Naive B cell (primary cell): ENCODE measurements at regions not wholly inside any gene's neighbourhood (a gene's known extent, or its start where the extent isn't known, plus 50 kb on each side); places are given as distances from the start of the nearest gene placed in this dataset.

ENCODE experiments used
- ATAC-seq, 2 donors: fragments of 150-1000 bp; cut with Tn5 transposase; 2 replicates each; pipeline ENCODE4 v1.10.0; 2021; ENCODE audit warnings: low read depth in 2 of 2, mild to moderate bottlenecking in 2 of 2, moderate library complexity in 2 of 2
- DNase-seq: peaks from one replicate; pipeline ENCODE4 v3.0.0; 2022
- H3K27ac Mint-ChIP-seq, 6 donors: one replicate each; pipeline ENCODE4 v1.8.0; 2020 to 2022; ENCODE audit warnings: mild to moderate bottlenecking in 6 of 6, mixed read lengths in 6 of 6, moderate library complexity in 5 of 6, inconsistent platforms in 2 of 6
- H3K27me3 Mint-ChIP-seq, 3 donors: one replicate each; pipeline ENCODE4 v1.8.0; 2021 to 2022; ENCODE audit warnings: mixed read lengths in 3 of 3, mild to moderate bottlenecking in 1 of 3
- H3K36me3 Mint-ChIP-seq, 2 donors: one replicate each; pipeline ENCODE4 v1.8.0; 2020 to 2022; ENCODE audit warnings: mixed read lengths in 2 of 2, inconsistent platforms in 1 of 2, mild to moderate bottlenecking in 1 of 2
- H3K4me1 Mint-ChIP-seq, 3 donors: one replicate each; pipeline ENCODE4 v1.8.0; 2020 to 2022; ENCODE audit warnings: mixed read lengths in 3 of 3, inconsistent platforms in 1 of 3, mild to moderate bottlenecking in 1 of 3, moderate library complexity in 1 of 3
- H3K4me3 Mint-ChIP-seq, 8 donors: one replicate each; pipeline ENCODE4 v1.8.0; 2020 to 2022; ENCODE audit warnings: mild to moderate bottlenecking in 8 of 8, mixed read lengths in 8 of 8, moderate library complexity in 8 of 8, inconsistent platforms in 2 of 8
- H3K9me3 Mint-ChIP-seq, 7 donors: one replicate each; pipeline ENCODE4 v1.8.0; 2020 to 2022; ENCODE audit warnings: mixed read lengths in 7 of 7, mild to moderate bottlenecking in 5 of 7, inconsistent platforms in 2 of 7, moderate library complexity in 1 of 7

DNA sequence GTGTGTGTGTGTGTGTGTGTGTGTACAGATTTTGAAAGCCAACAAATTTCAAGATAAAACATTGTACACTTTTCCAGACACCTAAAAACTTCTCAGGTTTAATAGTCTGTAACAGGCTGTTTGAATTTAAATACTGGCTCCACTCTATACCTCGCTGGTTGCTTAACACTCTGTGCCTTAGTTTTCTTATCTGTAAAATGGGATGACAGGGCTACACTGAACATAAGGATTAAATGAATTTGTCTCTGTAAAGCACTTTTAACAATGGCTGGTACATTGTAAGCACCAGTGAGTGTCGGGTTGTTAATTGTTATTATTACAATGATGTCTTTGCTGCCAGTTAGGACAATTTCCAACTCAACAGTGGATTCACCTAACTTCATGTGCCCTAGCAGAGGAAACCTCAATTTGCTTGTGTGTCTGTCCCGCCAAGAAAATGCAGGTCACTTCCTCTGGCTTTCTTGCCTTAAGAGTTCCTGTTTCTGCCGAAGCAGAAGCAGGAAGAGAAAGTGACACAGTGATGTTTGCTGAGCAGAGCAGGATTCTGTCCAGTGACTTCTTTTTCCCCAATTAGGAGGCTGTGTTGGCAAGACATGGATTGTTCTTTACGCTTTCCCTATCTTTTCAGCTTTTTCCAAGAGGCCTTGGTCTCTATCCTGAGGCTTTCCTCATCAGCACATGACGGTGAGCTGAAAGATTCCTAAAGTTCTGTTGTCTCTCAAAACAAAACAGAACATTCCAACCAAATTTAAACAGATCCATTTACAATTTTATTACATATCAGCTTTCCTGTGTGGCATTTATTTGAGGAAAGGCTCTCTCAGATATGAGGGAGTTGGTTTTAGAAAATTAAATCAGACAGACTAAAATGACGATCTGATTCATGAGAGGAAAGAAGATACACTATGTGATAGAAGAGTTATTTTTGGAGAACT, 154.1 kb upstream of the ATP2B1 start:
- Mint-ChIP-seq H3K9me3 (peaks cover 0 to 2% (median 0%) of the 10 kb centered on the region in 7 donors), H3K36me3 (no peaks in the 10 kb centered on the region), H3K27me3 (no peaks in the 10 kb centered on the region), H3K27ac (peak overlapping the region; percentile 95 to 99 (median 97)), H3K4me1 (peaks cover 44 to 63% (median 59%) of the 10 kb centered on the region in 3 donors), H3K4me3 (peak overlapping the region; percentile 77 to 90 (median 84))
- DNase-seq (peak; percentile 75), ATAC-seq (peak; percentile 74 to 78)

GRCh38 chr12:89861086-89861485, 152.4 kb upstream of the ATP2B1 start:
- H3K4me1 Mint-ChIP-seq, result peaks cover 53 to 80% (median 69%) of the 10 kb centered on the region in 3 donors
- H3K9me3 Mint-ChIP-seq, result peaks cover 0 to 2% (median 0%) of the 10 kb centered on the region in 7 donors
- DNase-seq, result no peak
- H3K36me3 Mint-ChIP-seq, result no peaks in the 10 kb centered on the region
- H3K4me3 Mint-ChIP-seq, result peak overlapping the region in 1 of 8 donors; percentile 65
- peak overlapping the region in 2 of 6 donors; percentile 53 to 97 for H3K27ac Mint-ChIP-seq
- ATAC-seq, result no peak
- H3K27me3 Mint-ChIP-seq, result no peaks in the 10 kb centered on the region

DNA sequence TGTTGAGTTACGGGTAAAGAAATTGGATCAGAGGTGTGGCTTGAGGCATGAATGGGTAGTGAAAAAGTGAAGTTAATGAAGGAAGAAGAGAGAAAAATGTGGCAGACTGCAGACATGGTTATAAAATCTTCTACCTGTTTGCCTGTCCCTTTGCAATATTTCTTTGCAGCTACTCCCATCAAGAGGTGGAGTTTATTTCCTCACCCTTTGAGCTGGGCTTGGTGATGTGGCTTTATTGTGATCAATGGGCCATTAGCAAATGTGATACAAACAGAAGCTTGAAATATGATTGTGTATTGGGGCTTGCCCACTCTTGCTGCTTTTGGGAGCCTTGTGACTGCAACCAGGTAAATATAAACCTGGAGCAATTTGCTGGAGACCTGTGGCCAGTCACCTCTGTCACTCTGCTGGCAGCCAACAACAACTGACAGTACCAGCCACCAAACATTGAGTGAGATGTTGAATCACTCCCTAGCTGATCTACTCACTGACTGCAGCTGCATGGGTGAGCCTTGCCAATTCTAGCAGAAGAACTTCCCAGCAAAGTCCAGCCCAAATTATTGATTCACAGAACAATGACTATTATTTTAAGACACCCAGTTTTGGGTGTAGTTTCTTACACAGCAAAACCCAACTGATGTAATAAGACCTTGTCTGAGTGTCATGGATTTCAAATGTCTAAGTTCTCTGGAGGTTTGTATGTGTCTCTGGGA, 151.0 kb upstream of the ATP2B1 start:
- Mint-ChIP-seq H3K27ac (peak overlapping the region in 4 of 6 donors; percentile 16 to 86 (median 52)), H3K4me3 (peak overlapping the region in 2 of 8 donors; percentile 15 to 45), H3K9me3 (no peaks in the 10 kb centered on the region), H3K27me3 (no peaks in the 10 kb centered on the region), H3K4me1 (peaks cover 58 to 83% (median 73%) of the 10 kb centered on the region in 3 donors), H3K36me3 (no peaks in the 10 kb centered on the region)
- ATAC-seq, result no peak
- DNase-seq, result no peak

DNA sequence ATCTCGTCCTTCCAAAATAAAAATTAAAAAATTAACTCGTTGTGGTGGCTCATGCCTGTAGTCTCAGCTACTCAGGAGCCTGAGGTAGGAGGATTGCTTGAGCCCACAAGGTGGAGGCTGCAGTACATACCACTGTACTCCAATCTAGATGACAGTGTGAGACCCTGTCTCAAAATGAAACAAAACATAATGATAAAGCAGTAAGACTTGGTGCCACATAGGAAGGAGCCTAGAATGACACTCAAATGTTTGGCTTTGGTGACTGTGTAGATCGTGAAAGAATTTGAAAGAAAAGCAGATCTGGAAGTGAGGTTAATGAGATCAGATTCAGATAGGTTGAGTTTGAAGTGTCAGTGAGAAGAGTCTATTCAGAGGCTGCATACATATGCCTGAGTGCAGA, 150.1 kb upstream of the ATP2B1 start:
- H3K9me3 Mint-ChIP-seq, result no peaks in the 10 kb centered on the region
- DNase-seq, result no peak
- no peak overlapping the region for H3K4me3 Mint-ChIP-seq
- no peaks in the 10 kb centered on the region for H3K36me3 Mint-ChIP-seq
- peaks cover 53 to 76% (median 66%) of the 10 kb centered on the region in 3 donors for H3K4me1 Mint-ChIP-seq
- ATAC-seq, result no peak
- peak overlapping the region in 1 of 6 donors; percentile 16 for H3K27ac Mint-ChIP-seq
- H3K27me3 Mint-ChIP-seq, result no peaks in the 10 kb centered on the region

- Mint-ChIP-seq H3K27ac (peak overlapping the region in 2 of 6 donors; percentile 7 to 44), H3K27me3 (no peaks in the 10 kb centered on the region), H3K4me3 (peak overlapping the region in 6 of 8 donors; percentile 4 to 72 (median 20)), H3K36me3 (no peaks in the 10 kb centered on the region), H3K4me1 (peaks cover 44 to 66% (median 56%) of the 10 kb centered on the region in 3 donors), H3K9me3 (no peaks in the 10 kb centered on the region)
- ATAC-seq (no peak), DNase-seq (no peak)
Observed at GRCh38 chr12:89857652-89858274, 149.1 kb upstream of the ATP2B1 start.

- Mint-ChIP-seq H3K4me1 (peaks cover 36 to 53% (median 48%) of the 10 kb centered on the region in 3 donors), H3K9me3 (no peaks in the 10 kb centered on the region), H3K27ac (peak overlapping the region in 5 of 6 donors; percentile 1 to 78 (median 62)), H3K27me3 (no peaks in the 10 kb centered on the region), H3K36me3 (no peaks in the 10 kb centered on the region), H3K4me3 (peak overlapping the region in 6 of 8 donors; percentile 4 to 69 (median 43))
- ATAC-seq, result peak; percentile 93 to 96
- peak; percentile 45 for DNase-seq
Observed at GRCh38 chr12:89856431-89856830, 147.8 kb upstream of the ATP2B1 start.

GRCh38 chr12:89848732-89849131, 140.1 kb upstream of the ATP2B1 start:
- no peak for DNase-seq
- no peaks in the 10 kb centered on the region for H3K27me3 Mint-ChIP-seq
- no peak overlapping the region for H3K4me3 Mint-ChIP-seq
- H3K9me3 Mint-ChIP-seq, result no peaks in the 10 kb centered on the region
- H3K4me1 Mint-ChIP-seq, result peaks cover 0 to 6% (median 2%) of the 10 kb centered on the region in 3 donors
- H3K36me3 Mint-ChIP-seq, result no peaks in the 10 kb centered on the region
- no peak for ATAC-seq
- no peak overlapping the region for H3K27ac Mint-ChIP-seq

DNA sequence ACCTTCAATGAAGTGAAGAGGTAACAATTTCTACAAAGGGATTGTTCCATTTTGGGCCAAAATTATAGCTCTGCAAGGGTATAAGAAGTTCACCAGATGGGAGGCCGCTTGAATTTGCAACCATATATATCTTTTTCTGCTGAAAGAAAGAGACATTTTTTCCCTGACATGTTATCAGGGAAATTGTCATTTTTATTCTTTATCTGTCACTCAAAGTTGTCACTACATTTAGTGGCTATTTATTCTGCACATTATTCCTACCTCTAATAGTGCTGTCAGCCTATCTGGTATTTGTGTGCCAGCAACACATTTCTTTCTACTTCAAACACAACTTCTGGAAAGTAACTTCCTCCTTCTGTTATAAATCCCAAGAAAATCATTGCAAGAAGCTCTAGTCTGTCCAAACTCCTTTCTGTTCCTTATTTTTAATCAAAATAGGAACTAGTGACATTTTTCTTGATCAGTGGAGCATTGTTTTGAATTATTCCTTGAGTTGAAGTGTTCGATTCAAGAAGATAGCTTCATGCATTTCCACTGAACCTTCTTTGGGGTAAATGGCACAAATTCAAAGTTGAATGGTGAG, 137.9 kb upstream of the ATP2B1 start:
- H3K4me1 Mint-ChIP-seq, result peaks cover 0 to 6% (median 2%) of the 10 kb centered on the region in 3 donors
- no peaks in the 10 kb centered on the region for H3K36me3 Mint-ChIP-seq
- H3K4me3 Mint-ChIP-seq, result no peak overlapping the region
- ATAC-seq (no peak), DNase-seq (no peak)
- H3K27me3 Mint-ChIP-seq, result no peaks in the 10 kb centered on the region
- no peak overlapping the region for H3K27ac Mint-ChIP-seq
- no peaks in the 10 kb centered on the region for H3K9me3 Mint-ChIP-seq

GRCh38 chr12:89845767-89846166, 137.1 kb upstream of the ATP2B1 start:
- H3K4me3 Mint-ChIP-seq, result no peak overlapping the region
- peaks cover 0 to 2% (median 2%) of the 10 kb centered on the region in 3 donors for H3K4me1 Mint-ChIP-seq
- H3K36me3 Mint-ChIP-seq, result no peaks in the 10 kb centered on the region
- H3K9me3 Mint-ChIP-seq, result no peaks in the 10 kb centered on the region
- H3K27me3 Mint-ChIP-seq, result no peaks in the 10 kb centered on the region
- no peak overlapping the region for H3K27ac Mint-ChIP-seq
- no peak for ATAC-seq
- DNase-seq, result no peak

DNA sequence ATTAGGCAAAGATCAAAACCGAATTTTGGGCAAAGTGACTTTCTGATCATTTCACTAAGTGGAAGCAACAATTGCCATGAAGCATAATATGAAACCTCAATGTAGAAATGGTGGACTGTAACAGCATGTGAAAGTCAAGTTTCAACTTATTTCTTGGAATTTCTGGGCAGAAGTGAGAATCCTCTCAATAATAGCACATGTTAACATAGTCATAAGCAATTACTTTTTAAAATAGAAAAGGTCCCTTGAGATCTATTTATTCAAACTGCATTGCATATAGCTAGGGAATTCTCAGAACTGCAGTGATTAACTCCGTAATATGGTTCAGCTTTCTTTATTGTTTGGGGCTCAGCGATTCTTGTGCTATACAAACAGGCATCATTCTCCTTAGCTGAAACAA, 136.7 kb upstream of the ATP2B1 start:
- H3K4me1 Mint-ChIP-seq, result peaks cover 2 to 4% (median 2%) of the 10 kb centered on the region in 3 donors
- no peaks in the 10 kb centered on the region for H3K27me3 Mint-ChIP-seq
- DNase-seq (no peak), ATAC-seq (no peak)
- no peak overlapping the region for H3K27ac Mint-ChIP-seq
- H3K9me3 Mint-ChIP-seq, result no peaks in the 10 kb centered on the region
- no peaks in the 10 kb centered on the region for H3K36me3 Mint-ChIP-seq
- no peak overlapping the region for H3K4me3 Mint-ChIP-seq

DNA sequence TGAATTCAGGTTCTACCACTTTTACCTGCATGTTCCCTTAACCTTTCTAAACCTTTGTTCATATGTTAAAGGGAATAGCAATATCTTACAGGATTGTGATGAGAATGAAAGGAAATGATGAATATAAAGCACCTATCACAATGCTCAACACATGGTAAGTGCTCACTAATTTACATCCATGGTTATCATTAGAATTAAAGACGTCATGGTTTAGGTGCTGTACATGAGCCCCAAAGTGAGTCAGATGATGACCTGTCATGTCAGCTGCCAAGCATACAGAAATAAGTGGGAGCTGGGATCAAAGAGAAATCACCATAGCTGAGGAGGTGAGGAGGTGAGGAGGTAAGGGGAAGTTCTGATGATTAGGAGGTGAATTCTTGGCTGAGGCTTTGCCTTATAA, 135.9 kb upstream of the ATP2B1 start:
- Mint-ChIP-seq H3K4me1 (peaks cover 6 to 8% (median 7%) of the 10 kb centered on the region in 3 donors), H3K9me3 (no peaks in the 10 kb centered on the region), H3K36me3 (no peaks in the 10 kb centered on the region), H3K27ac (peak overlapping the region in 1 of 6 donors; percentile 70), H3K27me3 (no peaks in the 10 kb centered on the region), H3K4me3 (no peak overlapping the region)
- ATAC-seq (no peak), DNase-seq (no peak)

- H3K4me3 Mint-ChIP-seq, result no peak overlapping the region
- H3K4me1 Mint-ChIP-seq, result peaks cover 6 to 12% (median 11%) of the 10 kb centered on the region in 3 donors
- no peak for DNase-seq
- H3K9me3 Mint-ChIP-seq, result no peaks in the 10 kb centered on the region
- ATAC-seq, result no peak
- no peaks in the 10 kb centered on the region for H3K27me3 Mint-ChIP-seq
- H3K36me3 Mint-ChIP-seq, result no peaks in the 10 kb centered on the region
- peak overlapping the region in 1 of 6 donors; percentile 49 for H3K27ac Mint-ChIP-seq
Observed at GRCh38 chr12:89840162-89840922, 131.7 kb upstream of the ATP2B1 start.
